HEK293 (cell line): ENCODE measurements at regions not wholly inside any gene's neighbourhood (a gene's known extent, or its start where the extent isn't known, plus 50 kb on each side); places are given as distances from the start of the nearest gene placed in this dataset.
"Not testable (repeated sequence)": the region's sequence is repeated elsewhere in the genome, so short reads cannot be mapped to it uniquely, and the experiment has no call there.

Experiments
- ZBTB20 ChIP-seq: fragments of 450-650 bp; formaldehyde crosslinking; IDR thresholded peaks from 2 replicates; pipeline ENCODE4 v1.5.1; 2016; ENCODE audit warnings: missing biosample characterization, missing genetic modification characterization
- ZBTB21 ChIP-seq: fragments of 450-650 bp; formaldehyde crosslinking; IDR thresholded peaks from 2 replicates; pipeline ENCODE4 v1.5.1; 2017; ENCODE audit warnings: missing biosample characterization, missing genetic modification characterization
- ZNF112 ChIP-seq: fragments of 450-650 bp; formaldehyde crosslinking; IDR thresholded peaks from 2 replicates; pipeline ENCODE4 v1.5.0; 2017; ENCODE audit warnings: missing biosample characterization, missing genetic modification characterization
- ZNF664 ChIP-seq: fragments of 450-650 bp; formaldehyde crosslinking; IDR thresholded peaks from 2 replicates; pipeline ENCODE4 v1.5.1; 2016; ENCODE audit warnings: missing biosample characterization, missing genetic modification characterization
- TF ChIP-seq, protein P1 (sequence below): fragments of 450-650 bp; formaldehyde crosslinking; IDR thresholded peaks from 2 replicates; pipeline ENCODE4 v1.5.1; 2017; ENCODE audit warnings: missing biosample characterization, missing genetic modification characterization
- TF ChIP-seq, protein P2 (sequence below): fragments of 450-650 bp; formaldehyde crosslinking; IDR thresholded peaks from 2 replicates; pipeline ENCODE4 v1.5.1; 2016; ENCODE audit warnings: missing biosample characterization, missing genetic modification characterization

DNA sequence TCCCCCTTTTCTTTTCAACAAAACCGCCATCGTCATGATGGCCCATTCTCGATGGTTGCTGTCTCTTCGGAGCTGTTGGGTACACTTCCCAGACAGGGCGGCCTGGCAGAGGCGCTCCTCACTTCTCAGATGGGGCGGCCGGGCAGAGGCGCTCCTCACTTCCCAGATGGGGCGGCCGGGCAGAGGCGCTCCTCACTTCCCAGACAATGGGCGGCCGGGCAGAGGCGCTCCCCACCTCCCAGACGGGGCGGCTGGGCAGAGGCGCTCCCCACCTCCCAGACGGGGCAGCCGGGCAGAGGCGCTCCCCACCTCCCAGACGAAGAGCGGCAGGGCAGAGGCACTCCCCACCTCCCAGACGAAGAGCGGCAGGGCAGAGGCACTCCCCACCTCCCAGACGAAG, 143.3 kb upstream of the NTRK2 start:
- TF ChIP-seq ZBTB21, ZNF664, ZNF112, ZBTB20 (tag by site-specific recombination): not testable (repeated sequence)
- TF ChIP-seq, protein P1, sequence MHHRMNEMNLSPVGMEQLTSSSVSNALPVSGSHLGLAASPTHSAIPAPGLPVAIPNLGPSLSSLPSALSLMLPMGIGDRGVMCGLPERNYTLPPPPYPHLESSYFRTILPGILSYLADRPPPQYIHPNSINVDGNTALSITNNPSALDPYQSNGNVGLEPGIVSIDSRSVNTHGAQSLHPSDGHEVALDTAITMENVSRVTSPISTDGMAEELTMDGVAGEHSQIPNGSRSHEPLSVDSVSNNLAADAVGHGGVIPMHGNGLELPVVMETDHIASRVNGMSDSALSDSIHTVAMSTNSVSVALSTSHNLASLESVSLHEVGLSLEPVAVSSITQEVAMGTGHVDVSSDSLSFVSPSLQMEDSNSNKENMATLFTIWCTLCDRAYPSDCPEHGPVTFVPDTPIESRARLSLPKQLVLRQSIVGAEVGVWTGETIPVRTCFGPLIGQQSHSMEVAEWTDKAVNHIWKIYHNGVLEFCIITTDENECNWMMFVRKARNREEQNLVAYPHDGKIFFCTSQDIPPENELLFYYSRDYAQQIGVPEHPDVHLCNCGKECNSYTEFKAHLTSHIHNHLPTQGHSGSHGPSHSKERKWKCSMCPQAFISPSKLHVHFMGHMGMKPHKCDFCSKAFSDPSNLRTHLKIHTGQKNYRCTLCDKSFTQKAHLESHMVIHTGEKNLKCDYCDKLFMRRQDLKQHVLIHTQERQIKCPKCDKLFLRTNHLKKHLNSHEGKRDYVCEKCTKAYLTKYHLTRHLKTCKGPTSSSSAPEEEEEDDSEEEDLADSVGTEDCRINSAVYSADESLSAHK: not testable (repeated sequence)
- TF ChIP-seq, protein P2, sequence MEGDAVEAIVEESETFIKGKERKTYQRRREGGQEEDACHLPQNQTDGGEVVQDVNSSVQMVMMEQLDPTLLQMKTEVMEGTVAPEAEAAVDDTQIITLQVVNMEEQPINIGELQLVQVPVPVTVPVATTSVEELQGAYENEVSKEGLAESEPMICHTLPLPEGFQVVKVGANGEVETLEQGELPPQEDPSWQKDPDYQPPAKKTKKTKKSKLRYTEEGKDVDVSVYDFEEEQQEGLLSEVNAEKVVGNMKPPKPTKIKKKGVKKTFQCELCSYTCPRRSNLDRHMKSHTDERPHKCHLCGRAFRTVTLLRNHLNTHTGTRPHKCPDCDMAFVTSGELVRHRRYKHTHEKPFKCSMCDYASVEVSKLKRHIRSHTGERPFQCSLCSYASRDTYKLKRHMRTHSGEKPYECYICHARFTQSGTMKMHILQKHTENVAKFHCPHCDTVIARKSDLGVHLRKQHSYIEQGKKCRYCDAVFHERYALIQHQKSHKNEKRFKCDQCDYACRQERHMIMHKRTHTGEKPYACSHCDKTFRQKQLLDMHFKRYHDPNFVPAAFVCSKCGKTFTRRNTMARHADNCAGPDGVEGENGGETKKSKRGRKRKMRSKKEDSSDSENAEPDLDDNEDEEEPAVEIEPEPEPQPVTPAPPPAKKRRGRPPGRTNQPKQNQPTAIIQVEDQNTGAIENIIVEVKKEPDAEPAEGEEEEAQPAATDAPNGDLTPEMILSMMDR: not testable (repeated sequence)
